ENCODE measurements at regions not wholly inside any gene's neighbourhood (a gene's known extent, or its start where the extent isn't known, plus 50 kb on each side); places are given as distances from the start of the nearest gene placed in this dataset.

DNA sequence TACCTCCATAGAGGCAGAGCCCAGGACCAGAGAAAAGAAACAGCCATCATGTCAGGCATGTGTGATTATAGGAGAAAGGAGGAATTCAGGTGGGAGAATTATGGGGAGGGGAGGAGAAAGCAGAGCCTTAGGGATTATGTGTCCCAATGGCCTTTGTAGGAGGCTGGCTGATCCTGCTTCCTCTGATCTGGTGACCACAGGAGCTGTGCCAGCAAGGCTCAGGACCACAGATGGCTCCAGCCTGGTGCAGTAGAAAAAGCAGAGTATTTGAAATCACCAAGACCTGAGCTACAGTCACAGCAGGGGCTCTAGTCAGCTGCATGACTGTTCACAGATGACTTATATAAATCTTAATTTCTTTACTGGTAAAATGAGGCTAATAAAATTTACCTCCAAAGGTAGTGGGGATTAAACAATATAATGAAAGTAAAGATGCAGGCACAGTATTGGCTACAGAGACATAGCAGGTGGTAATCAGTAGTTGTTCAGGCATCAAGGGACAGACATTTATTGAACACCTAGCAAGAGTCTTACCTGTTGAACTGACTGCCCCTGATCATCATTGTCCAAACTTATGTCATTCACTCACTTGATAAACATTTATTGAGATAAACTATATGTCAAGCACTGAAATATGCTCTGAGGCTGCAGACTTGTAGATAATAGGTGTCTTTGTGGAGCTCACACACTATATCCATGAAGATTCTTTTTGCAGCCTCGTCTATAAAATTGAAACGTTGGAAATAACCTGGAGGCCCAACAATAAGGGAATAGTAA, 121.3 kb downstream of the MYCN start:
- no peak for TF ChIP-seq YY1 (IDR thresholded peaks at IDR 0.05; ENCODE audit: insufficient read depth, insufficient read length)
- TF ChIP-seq SUZ12 (IDR thresholded peaks at IDR 0.05; ENCODE audit: extremely low read depth, insufficient read depth, insufficient read length) = no peak
- TF ChIP-seq ZNF274 (IDR thresholded peaks at IDR 0.05; ENCODE audit: low read depth, low read length) = no peak
